ENCODE measurements at regions not wholly inside any gene's neighbourhood (a gene's known extent, or its start where the extent isn't known, plus 50 kb on each side); places are given as distances from the start of the nearest gene placed in this dataset.

GRCh38 chr5:110879675-110880074, 140.9 kb downstream of the SLC25A46 start:
- H2BK120ac ChIP-seq (replicated peaks; ENCODE audit: low read depth, low read length), result no peak overlapping the region

More at GRCh38 chr5:110879675-110880074, 140.9 kb downstream of the SLC25A46 start:
- WGBS, 2 experiments (ENCODE audit: extremely low coverage in 1 of 2, insufficient coverage in 1 of 2, insufficient read length in 1 of 2, insufficient replicate concordance in 2 of 2, low coverage in 1 of 2, low lambda C conversion rate in 2 of 2, missing lambda C conversion rate in 1 of 2), result 91% methylated on average over 4 of the region's 4 CpGs; no CpG with 5 or more reads in 1 of the 2 experiments
- Histone ChIP-seq H3K18ac (ENCODE audit: extremely low read depth, low read length) (no peak overlapping the region), H4K5ac (ENCODE audit: insufficient read length, low read depth, low read length) (no peak overlapping the region), H4K8ac (ENCODE audit: extremely low read depth, insufficient read depth, low read length) (no peak overlapping the region), H2AK5ac (ENCODE audit: low read depth, low read length) (no peak overlapping the region), H3K9ac (replicated peaks in 1 of 4; ENCODE audit: extremely low read depth in 1 of 4, low read depth in 3 of 4, low read length in 3 of 4) (no peak overlapping the region), H3K4ac (replicated peaks; ENCODE audit: insufficient read length, low read depth, low read length) (no peak overlapping the region), H3K23ac (ENCODE audit: insufficient read length) (no peak overlapping the region), H2BK20ac (ENCODE audit: low read length) (no peak overlapping the region), H3K4me2 (ENCODE audit: insufficient read depth in 1 of 2, low read depth in 2 of 2, low read length in 2 of 2) (no peak overlapping the region), H3K79me1 (ENCODE audit: low read depth, low read length) (no peaks in the 10 kb centered on the region), H3K4me1 (replicated peaks in 1 of 4; ENCODE audit: control insufficient read depth in 3 of 4, insufficient read depth in 4 of 4, low read length in 3 of 4) (no peaks in the 10 kb centered on the region), H3K23me2 (ENCODE audit: low read depth, low read length) (no peaks in the 10 kb centered on the region; the same call in 1 of the 2 replicates), H2AFZ (ENCODE audit: low read length) (no peak overlapping the region), H2BK5ac (ENCODE audit: low read depth, low read length) (no peak overlapping the region), H3K27me3 (replicated peaks in 1 of 4; ENCODE audit: control insufficient read depth in 3 of 4, extremely low read depth in 1 of 4, insufficient read depth in 3 of 4, low read length in 3 of 4) (no peaks in the 10 kb centered on the region), H3K36me3 (ENCODE audit: control insufficient read depth in 2 of 4, insufficient read depth in 4 of 4, low read length in 3 of 4) (no peaks in the 10 kb centered on the region), H4K20me1 (replicated peaks in 1 of 2; ENCODE audit: control insufficient read depth in 1 of 2, insufficient read depth in 2 of 2, low read length in 2 of 2) (no peaks in the 10 kb centered on the region), H3K4me3 (ENCODE audit: extremely low read depth in 1 of 4, insufficient read depth in 2 of 4, low read depth in 3 of 4, low read length in 4 of 4) (no peak overlapping the region), H3K56ac (replicated peaks; ENCODE audit: insufficient read length, low read depth, low read length) (no peak overlapping the region), H3K14ac (ENCODE audit: insufficient read length) (no peak overlapping the region), H3K79me2 (ENCODE audit: control insufficient read depth in 1 of 2, insufficient read depth in 2 of 2, low read length in 2 of 2) (no peaks in the 10 kb centered on the region), H3K27ac (ENCODE audit: low read depth, low read length) (no peak overlapping the region), H2BK12ac (ENCODE audit: low read depth, low read length) (no peak overlapping the region), H4K91ac (replicated peaks; ENCODE audit: insufficient read length, low read length) (no peak overlapping the region), H2BK15ac (ENCODE audit: low read length) (no peak overlapping the region), H3K9me3 (ENCODE audit: insufficient read depth in 2 of 2, low read depth in 1 of 2, low read length in 1 of 2) (no peaks in the 10 kb centered on the region; a peak in 1 of 4 replicates)
- CTCF ChIA-PET (ENCODE audit: partially characterized antibody), result interaction anchor here (0.7 to 1.7 kb wide), 3 partner anchors 14 to 399 kb away, joined by 3 to 5 read pairs (median 3); no protein-coding TSS in a partner anchor
- FAIRE-seq (no peak), DNase-seq (ENCODE audit: low read depth in 1 of 2, low spot score in 2 of 2) (no peak)
- POLR2A ChIA-PET (ENCODE audit: partially characterized antibody), result no interaction called here
- TF ChIP-seq RAD21 (IDR thresholded peaks at IDR 0.05 in 1 of 2, conservative IDR thresholded peaks at IDR 0.05 in 1 of 2; ENCODE audit: low read depth in 2 of 2, low read length in 2 of 2) (no peak), TCF12 (IDR thresholded peaks at IDR 0.05; ENCODE audit: low read depth, low read length) (no peak), GTF2F1 (IDR thresholded peaks at IDR 0.05; ENCODE audit: borderline replicate concordance, low read depth, low read length) (no peak), E2F6 (IDR thresholded peaks at IDR 0.05) (no peak), MAX (IDR thresholded peaks at IDR 0.05) (no peak), BCL11A (IDR thresholded peaks at IDR 0.05; ENCODE audit: low read depth in 2 of 2, low read length in 2 of 2) (no peak), HDAC2 (IDR thresholded peaks at IDR 0.05; ENCODE audit: borderline replicate concordance in 1 of 2, low read depth in 2 of 2, low read length in 2 of 2) (no peak)
